ENCODE measurements at regions not wholly inside any gene's neighbourhood (a gene's known extent, or its start where the extent isn't known, plus 50 kb on each side); places are given as distances from the start of the nearest gene placed in this dataset.

GRCh38 chrX:1802912-1803311 is 188.1 kb downstream of the ASMT start:
- TF ChIP-seq CTCF (IDR thresholded peaks at IDR 0.05; ENCODE audit: control extremely low read depth in 1 of 3, insufficient read depth in 1 of 3, low read depth in 1 of 3, low read length in 3 of 3) (no peak), E2F6 (IDR thresholded peaks at IDR 0.05) (no peak), JUND (IDR thresholded peaks at IDR 0.05; ENCODE audit: low read length) (no peak), CHD1 (IDR thresholded peaks at IDR 0.05; ENCODE audit: low read depth, low read length) (no peak), TCF12 (IDR thresholded peaks at IDR 0.05; ENCODE audit: low read depth, low read length) (no peak), POLR2A (IDR thresholded peaks at IDR 0.05; ENCODE audit: control extremely low read depth in 1 of 2, low read depth in 2 of 2, low read length in 2 of 2) (no peak), TEAD4 (IDR thresholded peaks at IDR 0.05; ENCODE audit: low read depth, low read length) (no peak), CREB1 (IDR thresholded peaks at IDR 0.05) (no peak), EZH2 (IDR thresholded peaks at IDR 0.05; ENCODE audit: low read depth, low read length, severe bottlenecking) (no peak), SIN3A (conservative IDR thresholded peaks at IDR 0.05 in 1 of 2, IDR thresholded peaks at IDR 0.05 in 1 of 2; ENCODE audit: low read depth in 1 of 2, low read length in 2 of 2) (no peak), RNF2 (IDR thresholded peaks at IDR 0.05; ENCODE audit: borderline replicate concordance, low read depth, low read length, missing control alignments, poor library complexity, severe bottlenecking) (no peak), USF2 (IDR thresholded peaks at IDR 0.05; ENCODE audit: low read length) (no peak), CHD2 (IDR thresholded peaks at IDR 0.05; ENCODE audit: low read length) (no peak), RFX5 (IDR thresholded peaks at IDR 0.05; ENCODE audit: borderline replicate concordance, low read depth, low read length) (no peak)

Data from H1 (cell line).